Loucy (cell line): ENCODE measurements at regions not wholly inside any gene's neighbourhood (a gene's known extent, or its start where the extent isn't known, plus 50 kb on each side); places are given as distances from the start of the nearest gene placed in this dataset.

Experiments used
- CTCF ChIP-seq: fragments of 200-600 bp; sonication (generic); conservative IDR thresholded peaks from 2 replicates; pipeline ENCODE4 v1.5.1; 2014; ENCODE audit warnings: mild to moderate bottlenecking, antibody characterized with exemption, low read length
- EZH2phosphoT487 ChIP-seq: fragments of 200-600 bp; IDR thresholded peaks from 2 replicates; pipeline ENCODE4 v1.6.1; 2018; ENCODE audit warnings: antibody characterized with exemption, mild to moderate bottlenecking, moderate library complexity, borderline replicate concordance

GRCh38 chr14:85308531-85309300 lies 221.2 kb upstream of the FLRT2 start:
- TF ChIP-seq CTCF: no peak
- no peak for TF ChIP-seq EZH2phosphoT487
